ENCODE measurements at regions not wholly inside any gene's neighbourhood (a gene's known extent, or its start where the extent isn't known, plus 50 kb on each side); places are given as distances from the start of the nearest gene placed in this dataset.

GRCh38 chr7:81630600-81630999 lies 139.2 kb downstream of the HGF start:
- no peak for ATAC-seq
- no peaks in the 10 kb centered on the region for H3K9me3 ChIP-seq
- no peak for DNase-seq
- no peaks in the 10 kb centered on the region for H3K4me1 ChIP-seq (ENCODE audit: low read depth)
- intact Hi-C loops (cut with DNase I, micrococcal nuclease): no loop called here
- no peak for TF ChIP-seq CTCF (IDR thresholded peaks at IDR 0.05)
- H3K4me3 ChIP-seq: no peak overlapping the region
- H3K36me3 ChIP-seq (ENCODE audit: low read depth): no peaks in the 10 kb centered on the region

GRCh38 chr7:81629702-81630101 lies 140.1 kb downstream of the HGF start:
- DNase-seq (no peak), ATAC-seq (no peak)
- intact Hi-C loops (cut with DNase I, micrococcal nuclease): no loop called here
- Histone ChIP-seq H3K36me3 (ENCODE audit: low read depth) (no peaks in the 10 kb centered on the region), H3K4me3 (no peak overlapping the region), H3K9me3 (no peaks in the 10 kb centered on the region), H3K4me1 (ENCODE audit: low read depth) (no peaks in the 10 kb centered on the region)
- no peak for TF ChIP-seq CTCF (IDR thresholded peaks at IDR 0.05)

GRCh38 chr7:81628951-81629350 lies 140.9 kb downstream of the HGF start:
- Histone ChIP-seq H3K4me3 (no peak overlapping the region), H3K9me3 (no peaks in the 10 kb centered on the region), H3K4me1 (ENCODE audit: low read depth) (no peaks in the 10 kb centered on the region), H3K36me3 (ENCODE audit: low read depth) (no peaks in the 10 kb centered on the region)
- intact Hi-C loops (cut with DNase I, micrococcal nuclease): no loop called here
- TF ChIP-seq CTCF (IDR thresholded peaks at IDR 0.05): no peak
- DNase-seq (no peak), ATAC-seq (no peak)

GRCh38 chr7:81627536-81628287 lies 142.1 kb downstream of the HGF start:
- DNase-seq (no peak), ATAC-seq (no peak)
- no peaks in the 10 kb centered on the region for H3K9me3 ChIP-seq

GRCh38 chr7:81626008-81626407 lies 143.8 kb downstream of the HGF start:
- H3K36me3 ChIP-seq (ENCODE audit: low read depth): no peaks in the 10 kb centered on the region
- H3K4me3 ChIP-seq: no peak overlapping the region
- no peaks in the 10 kb centered on the region for H3K4me1 ChIP-seq (ENCODE audit: low read depth)
- TF ChIP-seq CTCF (IDR thresholded peaks at IDR 0.05): no peak
- H3K9me3 ChIP-seq: no peaks in the 10 kb centered on the region
- ATAC-seq (no peak), DNase-seq (no peak)
- intact Hi-C loops (cut with DNase I, micrococcal nuclease): no loop called here

More at GRCh38 chr7:81627536-81628287, 142.1 kb downstream of the HGF start:
- no peak overlapping the region for H3K4me3 ChIP-seq
- no peaks in the 10 kb centered on the region for H3K36me3 ChIP-seq (ENCODE audit: low read depth)
- no peaks in the 10 kb centered on the region for H3K4me1 ChIP-seq (ENCODE audit: low read depth)
- intact Hi-C loops (cut with DNase I, micrococcal nuclease): no loop called here
- TF ChIP-seq CTCF (IDR thresholded peaks at IDR 0.05): no peak
